HS-27A (cell line): ENCODE measurements at regions not wholly inside any gene's neighbourhood (a gene's known extent, or its start where the extent isn't known, plus 50 kb on each side); places are given as distances from the start of the nearest gene placed in this dataset.
"Not testable (repeated sequence)": the region's sequence is repeated elsewhere in the genome, so short reads cannot be mapped to it uniquely, and the experiment has no call there.

Experiments
- DNase-seq: peaks from one replicate; pipeline ENCODE4 v3.0.0-alpha.2; 2012; ENCODE audit warnings: low read depth, missing footprints

DNA sequence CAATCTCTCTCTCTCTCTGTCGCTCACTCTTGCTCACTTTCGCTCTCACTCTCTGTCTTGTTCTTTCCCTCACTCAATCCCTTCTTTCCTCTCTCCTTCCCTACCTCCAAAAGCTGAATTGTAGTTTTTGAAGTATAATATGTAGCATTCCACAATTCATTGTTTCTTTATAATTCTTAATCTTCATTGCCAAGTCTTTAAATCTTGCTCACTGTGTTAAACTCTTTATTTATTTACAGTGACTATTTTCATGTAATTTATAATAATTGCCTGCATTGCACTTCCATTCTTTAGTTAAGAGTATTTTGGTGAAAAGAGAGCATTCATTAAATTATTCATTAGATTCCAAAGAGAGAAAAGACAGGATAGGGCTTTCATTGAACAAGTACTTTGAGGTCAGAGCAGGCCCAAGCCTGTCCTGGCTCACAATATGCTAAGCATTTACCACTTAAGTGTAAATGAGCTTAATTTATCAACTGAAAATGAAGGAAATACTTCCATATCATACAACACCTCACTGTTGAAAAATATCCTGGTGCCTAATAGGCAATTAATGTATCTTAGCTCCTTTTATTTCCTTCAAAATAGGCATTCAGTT lies 257.4 kb upstream of the SLITRK1 start:
- no peak for DNase-seq

- no peak for DNase-seq
Measured at GRCh38 chr13:84137292-84137691, 255.0 kb upstream of the SLITRK1 start.

DNA sequence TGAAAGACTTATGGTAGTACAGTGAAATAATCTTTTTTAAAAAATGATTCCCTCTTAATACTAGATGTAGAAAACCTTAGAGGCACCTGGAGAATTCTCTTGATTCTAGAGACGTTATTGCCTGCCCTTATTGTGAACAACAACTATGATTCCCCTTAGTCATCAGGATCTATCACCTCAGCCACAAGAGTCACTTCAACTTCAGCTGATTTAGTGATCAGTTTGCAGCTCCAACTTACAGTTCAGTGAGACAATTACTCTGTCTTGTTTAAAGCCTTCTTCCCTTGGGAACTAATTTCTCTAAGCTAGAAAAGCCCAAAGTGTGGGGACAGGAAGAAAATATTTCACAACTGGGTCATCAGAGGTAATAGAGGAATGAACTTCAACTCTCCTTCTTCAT lies 254.3 kb upstream of the SLITRK1 start:
- DNase-seq = no peak

DNA sequence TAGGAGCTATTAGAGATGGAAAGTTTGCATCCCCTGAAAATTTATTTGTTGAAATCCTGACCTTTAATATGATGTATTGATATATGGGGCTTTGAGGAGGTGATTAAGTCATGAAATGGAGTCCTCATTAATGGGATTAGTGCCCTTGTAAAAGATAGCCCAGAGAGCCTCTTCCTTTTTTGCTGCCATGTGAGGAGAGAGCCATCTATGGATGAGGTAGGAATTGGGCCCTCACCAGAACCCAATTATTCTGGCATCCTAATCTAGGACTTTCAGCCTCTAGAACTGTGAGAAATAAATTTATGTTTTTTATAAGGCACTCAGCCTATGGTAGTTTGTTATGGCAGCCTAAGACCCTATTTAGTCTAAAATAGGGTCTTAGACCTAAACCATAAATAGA lies 250.2 kb upstream of the SLITRK1 start:
- no peak for DNase-seq

GRCh38 chr13:84131249-84131648 lies 249.0 kb upstream of the SLITRK1 start:
- no peak for DNase-seq

- DNase-seq = no peak
Measured at GRCh38 chr13:84130495-84131114, 248.3 kb upstream of the SLITRK1 start.

GRCh38 chr13:84129966-84130365 lies 247.7 kb upstream of the SLITRK1 start:
- DNase-seq = no peak

GRCh38 chr13:84127597-84128128 lies 245.4 kb upstream of the SLITRK1 start:
- DNase-seq = no peak

- DNase-seq = no peak
Measured at GRCh38 chr13:84126671-84127171, 244.4 kb upstream of the SLITRK1 start.

- no peak for DNase-seq
Measured at GRCh38 chr13:84121456-84121855, 239.2 kb upstream of the SLITRK1 start.

DNA sequence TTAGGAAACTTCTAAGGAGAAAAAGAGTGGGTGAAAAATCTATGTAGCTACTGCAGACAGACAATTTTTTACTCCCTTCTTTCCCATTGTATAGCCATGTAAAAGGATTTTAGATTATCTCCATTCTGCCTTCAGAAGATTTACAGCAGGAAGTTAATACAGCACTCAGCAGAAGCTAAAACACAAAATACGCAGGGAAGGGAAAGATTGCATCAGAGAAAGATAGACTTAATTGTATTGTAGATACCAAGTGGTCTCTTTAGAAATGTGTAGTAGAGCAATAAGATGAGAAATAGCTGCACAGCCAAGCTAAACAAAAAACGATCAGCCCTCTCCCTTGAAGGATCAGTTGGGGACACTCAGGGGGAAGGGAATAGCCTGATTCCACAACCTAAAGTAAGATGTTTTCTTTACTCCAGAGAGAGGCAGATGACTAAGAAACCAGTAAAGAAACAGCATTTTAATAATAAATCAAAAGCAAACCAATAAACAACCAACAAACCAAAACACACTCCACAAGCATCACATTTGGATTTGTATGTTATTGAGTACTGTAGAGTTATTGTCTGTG lies 236.7 kb upstream of the SLITRK1 start:
- no peak for DNase-seq

DNA sequence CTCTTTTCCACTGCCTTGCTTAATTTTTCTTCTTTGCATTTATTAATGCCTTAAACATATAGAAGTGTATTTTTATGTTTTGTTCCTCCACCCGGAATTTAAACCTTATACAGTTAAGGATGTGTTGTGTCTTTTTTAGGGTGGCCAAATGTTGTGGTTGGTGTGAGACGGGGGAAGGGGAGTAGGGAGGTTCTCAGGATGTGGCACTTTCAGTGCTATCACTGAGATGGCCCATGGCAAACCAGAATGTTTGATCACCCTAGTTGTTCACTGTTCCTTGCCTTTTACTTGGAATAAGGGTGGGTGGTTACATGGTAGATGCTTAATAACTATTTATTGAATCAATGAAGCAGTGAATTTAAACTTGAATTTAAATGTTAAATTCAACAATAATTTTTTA lies 216.0 kb upstream of the SLITRK1 start:
- DNase-seq = no peak

- no peak for DNase-seq
Measured at GRCh38 chr13:84097148-84097547, 214.9 kb upstream of the SLITRK1 start.

GRCh38 chr13:84096216-84096615 lies 213.9 kb upstream of the SLITRK1 start:
- no peak for DNase-seq

DNA sequence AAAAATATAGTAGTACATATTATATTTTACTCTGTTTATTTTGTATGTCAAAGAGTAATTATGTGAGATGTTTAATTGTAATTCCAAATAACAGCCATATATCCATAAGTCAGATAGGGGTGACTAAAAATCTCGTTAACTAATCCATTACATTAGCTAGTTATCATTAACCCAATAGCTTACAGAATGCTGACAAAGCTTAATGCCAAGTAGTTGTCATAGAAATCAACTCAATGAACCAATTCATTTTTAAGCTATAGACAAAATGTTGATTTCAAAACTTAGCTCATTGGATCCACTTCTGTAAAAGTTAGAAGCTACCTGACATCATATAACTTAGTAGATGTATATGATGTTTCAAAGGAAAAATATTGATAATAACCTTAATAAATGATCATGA lies 206.7 kb upstream of the SLITRK1 start:
- DNase-seq = no peak

- no peak for DNase-seq
Measured at GRCh38 chr13:84086847-84087162, 204.5 kb upstream of the SLITRK1 start.

- not testable (repeated sequence) for DNase-seq
Measured at GRCh38 chr13:84086098-84086846, 204.0 kb upstream of the SLITRK1 start.

GRCh38 chr13:84082462-84082861 lies 200.2 kb upstream of the SLITRK1 start:
- DNase-seq = no peak

- DNase-seq = no peak
Measured at GRCh38 chr13:84080748-84081530, 198.7 kb upstream of the SLITRK1 start.

- no peak for DNase-seq
Measured at GRCh38 chr13:84077271-84077670, 195.0 kb upstream of the SLITRK1 start.

GRCh38 chr13:84076280-84076679 lies 194.0 kb upstream of the SLITRK1 start:
- no peak for DNase-seq

GRCh38 chr13:84050536-84050935 lies 168.3 kb upstream of the SLITRK1 start:
- peak; percentile 46 for DNase-seq
